ENCODE measurements at regions not wholly inside any gene's neighbourhood (a gene's known extent, or its start where the extent isn't known, plus 50 kb on each side); places are given as distances from the start of the nearest gene placed in this dataset.

GRCh38 chr9:89884356-89885083 is 279.7 kb downstream of the GADD45G start (continued):
- no peak for TF ChIP-seq RXRA (IDR thresholded peaks at IDR 0.05; ENCODE audit: insufficient read depth, low read depth, low read length)
- no peak for TF ChIP-seq ZNF274 (IDR thresholded peaks at IDR 0.05; ENCODE audit: borderline replicate concordance, extremely low read depth, low read length)
- TF ChIP-seq BACH1 (IDR thresholded peaks at IDR 0.05; ENCODE audit: low read length) = no peak
- TF ChIP-seq GABPA (IDR thresholded peaks at IDR 0.05; ENCODE audit: borderline replicate concordance, insufficient read depth, low read length) = no peak
- TF ChIP-seq BCL11A (IDR thresholded peaks at IDR 0.05; ENCODE audit: low read depth in 2 of 2, low read length in 2 of 2) = no peak
- TF ChIP-seq ATF3 (IDR thresholded peaks at IDR 0.05; ENCODE audit: insufficient read depth, low read depth, low read length) = no peak
- TF ChIP-seq TAF1 (IDR thresholded peaks at IDR 0.05; ENCODE audit: low read depth, low read length) = no peak
- no peak for TF ChIP-seq ATF2 (IDR thresholded peaks at IDR 0.05; ENCODE audit: low read length)
- no peak for TF ChIP-seq RAD21 (IDR thresholded peaks at IDR 0.05 in 1 of 2, conservative IDR thresholded peaks at IDR 0.05 in 1 of 2; ENCODE audit: low read depth in 2 of 2, low read length in 2 of 2)
- TF ChIP-seq CBX5 (IDR thresholded peaks at IDR 0.05; ENCODE audit: low read depth, low read length) = no peak

Measured in H1 (cell line).